Endothelial cell of umbilical vein (primary cell): ENCODE measurements at regions not wholly inside any gene's neighbourhood (a gene's known extent, or its start where the extent isn't known, plus 50 kb on each side); places are given as distances from the start of the nearest gene placed in this dataset.

Experiments used
- BruUV-seq: library from RNA; stranded (reverse); fragments of 400-500 nt; replicated peaks from 2 replicates; lab custom pipeline; 2021; lab: Mats Ljungman, UMichigan
- CTCF ChIA-PET: fragments of 300-600, 350-600 bp; sonication (Branson Sonifier 250); formaldehyde crosslinking; loops from one replicate; lab custom pipeline; 2021; ENCODE audit warnings: antibody characterized with exemption, inconsistent platforms; lab: Charles Lee
- POLR2A ChIA-PET: fragments of 300-600, 350-600 bp; sonication (Branson Sonifier 250); formaldehyde crosslinking; loops from one replicate; lab custom pipeline; 2021; ENCODE audit warnings: antibody characterized with exemption, inconsistent platforms; lab: Charles Lee
- DNase-seq: peaks from one replicate; pipeline ENCODE4 v3.0.0-alpha.2; 2011; ENCODE audit warnings: low read depth, low spot score
- FAIRE-seq: peaks from 2 replicates; lab custom pipeline; 2011; peaks lifted over from hg19 to GRCh38; lab: Jason Lieb, UNC
- H2AFZ ChIP-seq: 2 replicates; pipeline ENCODE4 v1.6.0; 2012; ENCODE audit warnings: low read depth, low read length, control low read depth, inconsistent platforms
- H3K27ac ChIP-seq: 2 replicates; pipeline ENCODE4 v1.5.1; 2011; ENCODE audit warnings: low read depth, mild to moderate bottlenecking, control low read depth, low read length, moderate library complexity; ENCODE audit not compliant: insufficient read depth
- H3K27me3 ChIP-seq, 2 experiments: 2 replicates each; pipeline versions ENCODE4 v1.6.0 to v1.6.1; 2011; ENCODE audit warnings: low read length in 2 of 2, mixed read lengths in 1 of 2; ENCODE audit not compliant: control insufficient read depth in 2 of 2, insufficient read depth in 2 of 2
- H3K36me3 ChIP-seq, 2 experiments: 2 replicates in 1 of 2; 3 replicates in 1 of 2; pipeline ENCODE4 v1.5.1; 2011; ENCODE audit warnings: low read length in 2 of 2, mild to moderate bottlenecking in 1 of 2, moderate library complexity in 1 of 2; ENCODE audit not compliant: control insufficient read depth in 2 of 2, insufficient read depth in 2 of 2; ENCODE audit errors: extremely low read depth in 1 of 2
- H3K4me1 ChIP-seq: 3 replicates; pipeline ENCODE4 v1.5.1; 2011; ENCODE audit warnings: mild to moderate bottlenecking, low read length; ENCODE audit not compliant: control insufficient read depth, insufficient read depth; ENCODE audit errors: extremely low read depth
- H3K4me2 ChIP-seq: 2 replicates; pipeline ENCODE4 v1.6.1; 2011; ENCODE audit warnings: low read length, control low read depth, mixed read lengths; ENCODE audit not compliant: insufficient read depth
- H3K4me3 ChIP-seq, 3 experiments: fragments of 200-600 bp in 1 of 3; sonication (generic), shearing (Covaris generic) in 1 of 3; replicated peaks in 1 of 3; 2 replicates each; pipeline ENCODE4 v1.5.1; 2011 to 2016; ENCODE audit warnings: control low read depth in 3 of 3, low read length in 3 of 3, mild to moderate bottlenecking in 2 of 3, inconsistent platforms in 1 of 3, low read depth in 1 of 3, moderate library complexity in 1 of 3; ENCODE audit not compliant: insufficient read depth in 1 of 3
- H3K79me2 ChIP-seq: 2 replicates; pipeline ENCODE4 v1.6.0; 2012; ENCODE audit warnings: low read length, inconsistent platforms; ENCODE audit not compliant: control insufficient read depth, insufficient read depth
- H3K9ac ChIP-seq: replicated peaks from 2 replicates; pipeline ENCODE3; 2011; ENCODE audit warnings: low read length, control low read depth; ENCODE audit not compliant: insufficient read depth; ENCODE audit errors: extremely low read depth
- H3K9me1 ChIP-seq: replicated peaks from 3 replicates; pipeline ENCODE4 v1.6.0; 2011; ENCODE audit warnings: mild to moderate bottlenecking, low read length; ENCODE audit not compliant: control insufficient read depth, insufficient read depth; ENCODE audit errors: extremely low read depth
- H3K9me3 ChIP-seq: replicated peaks from 2 replicates; pipeline ENCODE4 v1.5.1; 2012; ENCODE audit warnings: low read length, inconsistent platforms; ENCODE audit not compliant: control insufficient read depth, insufficient read depth
- H4K20me1 ChIP-seq: replicated peaks from 2 replicates; pipeline ENCODE3; 2011; ENCODE audit warnings: mild to moderate bottlenecking, low read length; ENCODE audit not compliant: control insufficient read depth, insufficient read depth; ENCODE audit errors: extremely low read depth
- EZH2 ChIP-seq: IDR thresholded peaks from 2 replicates; pipeline ENCODE4 v1.6.1; 2012; ENCODE audit warnings: borderline replicate concordance, low read depth, mild to moderate bottlenecking, moderate library complexity, low read length, inconsistent platforms; ENCODE audit not compliant: severe bottlenecking
- FOS ChIP-seq: IDR thresholded peaks from 2 replicates; pipeline ENCODE4 v1.6.1; 2011; ENCODE audit warnings: mild to moderate bottlenecking, low read length, moderate library complexity, borderline replicate concordance; ENCODE audit not compliant: insufficient read depth
- GATA2 ChIP-seq: IDR thresholded peaks from 2 replicates; pipeline ENCODE4 v1.7.0; 2011; ENCODE audit warnings: low read depth, mild to moderate bottlenecking, moderate library complexity, mixed read lengths, low read length; ENCODE audit not compliant: insufficient read length, insufficient read depth
- JUN ChIP-seq: IDR thresholded peaks from 2 replicates; pipeline ENCODE4 v1.6.1; 2011; ENCODE audit warnings: borderline replicate concordance, low read depth; ENCODE audit not compliant: insufficient read length, insufficient read depth
- MYC ChIP-seq: IDR thresholded peaks from one replicate; pipeline ENCODE4 v1.6.1; 2011; ENCODE audit warnings: mild to moderate bottlenecking, low read depth, low read length
- POLR2A ChIP-seq: IDR thresholded peaks from 2 replicates; pipeline ENCODE4 v1.6.1; 2012; ENCODE audit warnings: low read depth, mild to moderate bottlenecking, control low read depth, low read length
- POLR2AphosphoS5 ChIP-seq: IDR thresholded peaks from 2 replicates; pipeline ENCODE4 v1.6.1; 2012; ENCODE audit warnings: low read depth, mild to moderate bottlenecking, control low read depth, low read length, moderate library complexity; ENCODE audit not compliant: insufficient read depth
- dilution Hi-C: fragments of 300-500 bp; cut with MboI; formaldehyde crosslinking; loops from one replicate; pipeline ENCODE4 v1.15.0; 2019; ENCODE audit warnings: low sequenced_read_pairs; ENCODE audit not compliant: extremely low pct_ligation_motif_present
- intact Hi-C: fragments of 100-400 bp; cut with micrococcal nuclease; formaldehyde crosslinking; loops from one replicate; pipeline ENCODE4 v1.10.0; 2022
- TF ChIP-seq, protein P1 (sequence below): IDR thresholded peaks from 2 replicates; pipeline ENCODE4 v1.6.1; 2011; ENCODE audit not compliant: insufficient read depth, insufficient read length
- TF ChIP-seq, protein P2 (sequence below), 2 donors: IDR thresholded peaks; 1 replicate in 1 of 2; 2 replicates in 1 of 2; pipeline ENCODE4 v1.5.1; 2011; ENCODE audit warnings: low read length in 2 of 2, mild to moderate bottlenecking in 2 of 2, moderate library complexity in 2 of 2, control low read depth in 1 of 2, inconsistent platforms in 1 of 2, low read depth in 1 of 2; ENCODE audit not compliant: insufficient read depth in 1 of 2; ENCODE audit errors: extremely low read depth in 1 of 2

DNA sequence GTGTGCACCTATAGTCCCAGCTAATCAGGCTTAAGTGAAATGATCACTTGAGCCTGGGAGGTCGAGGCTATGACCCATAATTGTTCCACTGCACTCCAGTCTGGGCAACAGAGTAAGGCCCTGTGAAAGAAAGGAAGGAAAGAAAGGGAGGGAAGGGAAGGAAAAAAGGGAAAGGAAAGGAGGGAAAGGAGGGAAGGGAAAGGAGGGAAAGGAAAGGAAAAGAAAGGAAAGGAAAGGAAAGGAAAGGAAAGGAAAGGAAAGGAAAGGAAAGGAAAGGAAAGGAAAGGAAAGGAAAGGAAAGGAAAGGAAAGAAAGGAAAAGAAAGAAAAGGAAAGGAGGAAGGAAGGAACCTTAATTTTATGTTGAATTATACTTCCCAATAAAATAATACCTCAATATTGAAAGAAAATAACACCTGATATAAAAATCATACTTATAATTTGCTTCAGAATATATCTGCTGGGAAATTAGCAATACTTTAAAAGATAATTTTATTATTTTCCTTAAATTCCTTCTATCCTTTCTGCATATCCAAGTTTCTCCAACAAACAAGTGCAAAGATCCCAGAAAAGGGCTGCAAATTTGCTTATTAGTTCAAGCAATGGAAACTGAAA lies 177.3 kb downstream of the KLF12 start:
- FAIRE-seq (no peak), DNase-seq (no peak)
- POLR2A ChIA-PET: no interaction called here
- Histone ChIP-seq H3K9me1 (no peaks in the 10 kb centered on the region), H3K4me2 (no peak overlapping the region), H3K9ac (no peak overlapping the region), H3K79me2 (peaks cover 3% of the 10 kb centered on the region), H2AFZ (no peak overlapping the region), H3K27me3 (no peaks in the 10 kb centered on the region), H3K4me3 (no peak overlapping the region), H4K20me1 (no peaks in the 10 kb centered on the region), H3K4me1 (peaks cover 6% of the 10 kb centered on the region), H3K9me3 (no peaks in the 10 kb centered on the region), H3K36me3 (no peaks in the 10 kb centered on the region), H3K27ac (no peak overlapping the region)
- TF ChIP-seq MYC: no peak
- no peak for TF ChIP-seq POLR2A
- TF ChIP-seq GATA2: no peak
- TF ChIP-seq, protein P1, sequence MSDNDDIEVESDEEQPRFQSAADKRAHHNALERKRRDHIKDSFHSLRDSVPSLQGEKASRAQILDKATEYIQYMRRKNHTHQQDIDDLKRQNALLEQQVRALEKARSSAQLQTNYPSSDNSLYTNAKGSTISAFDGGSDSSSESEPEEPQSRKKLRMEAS: no peak
- TF ChIP-seq EZH2: no peak
- no peak for TF ChIP-seq FOS
- no peak for TF ChIP-seq JUN
- no TSS peak for BruUV-seq
- intact Hi-C loops: no loop called here
- dilution Hi-C loops: no loop called here
- CTCF ChIA-PET: no interaction called here

DNA sequence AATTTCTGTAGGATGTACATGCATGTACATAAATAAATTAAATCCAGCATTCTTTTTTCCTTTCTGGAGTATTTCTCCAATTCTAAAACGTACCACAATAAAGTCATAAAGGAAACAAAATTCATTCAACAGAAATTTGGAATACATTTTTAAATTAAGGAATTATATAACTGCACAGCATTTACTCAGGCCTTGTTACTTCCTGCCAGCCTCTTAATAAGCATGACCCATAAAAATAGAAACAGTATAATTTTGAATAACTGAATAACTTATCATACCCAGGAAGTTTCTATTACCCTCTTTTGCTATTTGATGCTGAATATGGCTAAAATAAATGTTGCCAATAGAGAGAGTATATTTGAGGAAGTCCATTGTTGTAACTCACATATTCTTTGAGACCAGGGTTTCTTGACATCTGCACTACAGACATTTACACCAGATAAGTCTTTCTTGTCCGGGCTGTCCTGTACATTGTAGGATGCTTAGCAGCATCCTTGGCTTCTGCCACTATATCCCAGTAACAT lies 178.2 kb downstream of the KLF12 start:
- Histone ChIP-seq H3K79me2 (peaks cover 5% of the 10 kb centered on the region), H3K4me2 (no peak overlapping the region), H3K9ac (no peak overlapping the region), H3K9me3 (no peaks in the 10 kb centered on the region), H3K36me3 (no peaks in the 10 kb centered on the region), H2AFZ (no peak overlapping the region), H3K27me3 (no peaks in the 10 kb centered on the region), H3K4me1 (peaks cover 2% of the 10 kb centered on the region), H3K4me3 (no peak overlapping the region), H3K27ac (no peak overlapping the region), H3K9me1 (no peaks in the 10 kb centered on the region), H4K20me1 (no peaks in the 10 kb centered on the region)
- no TSS peak for BruUV-seq
- DNase-seq (no peak), FAIRE-seq (no peak)
- CTCF ChIA-PET: no interaction called here
- dilution Hi-C loops (no loop called here), intact Hi-C loops (no loop called here)
- POLR2A ChIA-PET: no interaction called here
- TF ChIP-seq JUN (no peak), EZH2 (no peak), MYC (no peak), FOS (no peak), POLR2A (no peak), POLR2AphosphoS5 (no peak), GATA2 (no peak)
- TF ChIP-seq, protein P2, sequence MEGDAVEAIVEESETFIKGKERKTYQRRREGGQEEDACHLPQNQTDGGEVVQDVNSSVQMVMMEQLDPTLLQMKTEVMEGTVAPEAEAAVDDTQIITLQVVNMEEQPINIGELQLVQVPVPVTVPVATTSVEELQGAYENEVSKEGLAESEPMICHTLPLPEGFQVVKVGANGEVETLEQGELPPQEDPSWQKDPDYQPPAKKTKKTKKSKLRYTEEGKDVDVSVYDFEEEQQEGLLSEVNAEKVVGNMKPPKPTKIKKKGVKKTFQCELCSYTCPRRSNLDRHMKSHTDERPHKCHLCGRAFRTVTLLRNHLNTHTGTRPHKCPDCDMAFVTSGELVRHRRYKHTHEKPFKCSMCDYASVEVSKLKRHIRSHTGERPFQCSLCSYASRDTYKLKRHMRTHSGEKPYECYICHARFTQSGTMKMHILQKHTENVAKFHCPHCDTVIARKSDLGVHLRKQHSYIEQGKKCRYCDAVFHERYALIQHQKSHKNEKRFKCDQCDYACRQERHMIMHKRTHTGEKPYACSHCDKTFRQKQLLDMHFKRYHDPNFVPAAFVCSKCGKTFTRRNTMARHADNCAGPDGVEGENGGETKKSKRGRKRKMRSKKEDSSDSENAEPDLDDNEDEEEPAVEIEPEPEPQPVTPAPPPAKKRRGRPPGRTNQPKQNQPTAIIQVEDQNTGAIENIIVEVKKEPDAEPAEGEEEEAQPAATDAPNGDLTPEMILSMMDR (IDR thresholded peaks at IDR 0.05; ENCODE audit: extremely low read depth in 1 of 2, insufficient read depth in 1 of 2, low read depth in 1 of 2, low read length in 2 of 2): no peak
- TF ChIP-seq, protein P1: no peak
